Thyroid gland (tissue), 4 donors: ENCODE measurements at regions not wholly inside any gene's neighbourhood (a gene's known extent, or its start where the extent isn't known, plus 50 kb on each side); places are given as distances from the start of the nearest gene placed in this dataset.

Experiments
- POLR2A ChIP-seq, 2 donors: fragments of 450-650 bp; IDR thresholded peaks; one replicate each; pipeline ENCODE4 v1.6.1; 2017; ENCODE audit warnings: antibody characterized with exemption in 2 of 2, mild to moderate bottlenecking in 2 of 2, moderate library complexity in 1 of 2
- TF ChIP-seq, protein P1 (sequence below), 6 experiments: fragments of 200-600 bp in 3 of 6; fragments of 450-650 bp in 3 of 6; sonication (generic) in 3 of 6; IDR thresholded peaks; one replicate each; pipeline ENCODE4 v1.5.1; 2016 to 2019; ENCODE audit warnings: antibody characterized with exemption in 6 of 6, mild to moderate bottlenecking in 2 of 6, inconsistent platforms in 1 of 6, moderate library complexity in 1 of 6

DNA sequence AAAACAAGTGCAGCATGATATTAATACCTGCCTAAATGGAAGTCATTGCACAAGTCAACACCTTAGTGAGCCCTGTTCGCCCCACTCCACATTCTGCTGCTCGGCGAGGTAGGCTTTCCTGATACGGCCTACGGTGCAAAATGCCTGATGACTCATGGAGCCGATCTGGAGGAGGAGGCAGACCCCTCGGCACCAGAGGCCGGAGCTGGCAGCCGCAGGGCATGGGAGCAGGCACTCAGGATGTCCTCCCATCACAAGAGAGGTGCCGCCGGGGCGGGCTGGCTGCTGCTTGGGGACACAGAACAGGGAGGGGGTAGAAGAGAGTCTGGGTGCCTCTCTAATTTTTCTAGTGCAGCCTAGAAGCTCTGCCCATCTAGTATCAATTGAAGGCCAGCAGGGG, 418.5 kb upstream of the MGMT start:
- TF ChIP-seq, protein P1, sequence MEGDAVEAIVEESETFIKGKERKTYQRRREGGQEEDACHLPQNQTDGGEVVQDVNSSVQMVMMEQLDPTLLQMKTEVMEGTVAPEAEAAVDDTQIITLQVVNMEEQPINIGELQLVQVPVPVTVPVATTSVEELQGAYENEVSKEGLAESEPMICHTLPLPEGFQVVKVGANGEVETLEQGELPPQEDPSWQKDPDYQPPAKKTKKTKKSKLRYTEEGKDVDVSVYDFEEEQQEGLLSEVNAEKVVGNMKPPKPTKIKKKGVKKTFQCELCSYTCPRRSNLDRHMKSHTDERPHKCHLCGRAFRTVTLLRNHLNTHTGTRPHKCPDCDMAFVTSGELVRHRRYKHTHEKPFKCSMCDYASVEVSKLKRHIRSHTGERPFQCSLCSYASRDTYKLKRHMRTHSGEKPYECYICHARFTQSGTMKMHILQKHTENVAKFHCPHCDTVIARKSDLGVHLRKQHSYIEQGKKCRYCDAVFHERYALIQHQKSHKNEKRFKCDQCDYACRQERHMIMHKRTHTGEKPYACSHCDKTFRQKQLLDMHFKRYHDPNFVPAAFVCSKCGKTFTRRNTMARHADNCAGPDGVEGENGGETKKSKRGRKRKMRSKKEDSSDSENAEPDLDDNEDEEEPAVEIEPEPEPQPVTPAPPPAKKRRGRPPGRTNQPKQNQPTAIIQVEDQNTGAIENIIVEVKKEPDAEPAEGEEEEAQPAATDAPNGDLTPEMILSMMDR (IDR thresholded peaks at IDR 0.05) = no peak
- TF ChIP-seq POLR2A (IDR thresholded peaks at IDR 0.05) = no peak
